Erythroblast (primary cell): ENCODE measurements at regions not wholly inside any gene's neighbourhood (a gene's known extent, or its start where the extent isn't known, plus 50 kb on each side); places are given as distances from the start of the nearest gene placed in this dataset.

ENCODE experiments used
- GATA1 ChIP-seq: IDR thresholded peaks from 2 replicates; pipeline ENCODE4 v1.6.1; 2011; ENCODE audit warnings: low read depth, mild to moderate bottlenecking, control low read depth, low read length, moderate library complexity
- POLR2A ChIP-seq: IDR thresholded peaks from 2 replicates; pipeline ENCODE4 v1.6.1; 2011; ENCODE audit warnings: mild to moderate bottlenecking, low read length

- no peak for TF ChIP-seq POLR2A
- TF ChIP-seq GATA1, result no peak
Observed at GRCh38 chr7:153322991-153323390, 563.4 kb downstream of the ACTR3B start.
